Fibroblast of pulmonary artery (primary cell): ENCODE measurements at regions not wholly inside any gene's neighbourhood (a gene's known extent, or its start where the extent isn't known, plus 50 kb on each side); places are given as distances from the start of the nearest gene placed in this dataset.
"Not testable (repeated sequence)": the region's sequence is repeated elsewhere in the genome, so short reads cannot be mapped to it uniquely, and the experiment has no call there.

Source experiments
- DNase-seq: peaks from one replicate; pipeline ENCODE4 v3.0.0-alpha.2; 2010; ENCODE audit warnings: low read depth
- H3K4me3 ChIP-seq: replicated peaks from 2 replicates; pipeline ENCODE4 v1.5.1; 2011; ENCODE audit warnings: low read depth, mild to moderate bottlenecking, control low read depth, low read length, moderate library complexity
- CTCF ChIP-seq: IDR thresholded peaks from 2 replicates; pipeline ENCODE4 v1.5.1; 2011; ENCODE audit warnings: mild to moderate bottlenecking, control low read depth, low read length, inconsistent platforms; ENCODE audit errors: missing control alignments

DNA sequence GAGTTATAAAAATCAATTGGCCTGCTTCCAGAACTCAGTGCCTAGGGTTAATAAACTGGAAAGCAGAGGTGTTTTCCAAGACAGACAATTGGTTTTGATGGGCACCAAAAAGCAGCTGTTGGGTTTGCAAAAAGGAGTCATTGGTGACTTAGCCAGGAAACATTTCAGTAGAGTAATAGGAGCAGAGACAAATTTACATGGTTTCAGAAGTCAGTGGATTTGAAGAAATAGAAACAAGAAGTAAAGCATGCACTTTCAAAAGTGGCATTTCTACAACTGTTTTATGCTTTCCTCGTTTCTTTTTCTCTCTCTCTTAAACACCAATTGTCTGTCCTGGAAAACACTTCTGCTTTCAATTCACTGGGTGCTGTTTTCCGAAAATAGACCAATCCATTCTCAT is 87.8 kb downstream of the GLUL start:
- no peak overlapping the region for H3K4me3 ChIP-seq
- DNase-seq: no peak
- no peak for TF ChIP-seq CTCF

DNA sequence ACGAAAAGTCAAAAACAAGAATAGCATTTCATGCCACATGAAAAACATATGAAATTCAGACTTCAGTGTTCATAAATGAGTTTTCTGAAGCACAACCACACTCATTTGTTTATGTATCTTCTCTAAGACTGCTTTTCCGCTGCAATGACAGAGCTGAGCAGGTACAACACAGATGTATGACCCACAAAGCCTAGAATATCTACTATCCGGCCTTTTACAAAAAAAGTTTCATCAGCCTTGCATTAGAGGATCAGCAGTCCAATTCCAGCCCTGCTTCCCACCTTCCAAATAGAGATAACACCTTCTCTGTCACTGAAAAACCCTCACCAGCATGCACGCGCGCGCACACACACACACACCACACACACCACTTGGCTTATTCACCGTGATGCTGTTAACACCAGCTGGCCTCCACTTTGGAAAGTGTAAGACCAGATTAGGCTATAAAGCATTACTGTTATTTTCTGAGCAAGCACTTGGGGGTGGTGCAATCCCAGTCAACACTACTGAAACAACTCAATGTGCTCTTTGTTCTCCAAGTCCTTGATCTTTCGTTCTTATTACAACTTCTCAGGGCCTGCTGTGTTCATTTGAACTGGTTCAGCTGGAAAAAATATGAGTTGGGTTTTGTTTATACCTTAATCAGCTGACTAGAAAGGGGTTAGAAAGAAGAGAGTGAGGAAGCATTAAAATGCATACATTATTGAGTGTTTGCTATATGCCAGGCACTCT is 90.0 kb downstream of the GLUL start:
- TF ChIP-seq CTCF: no peak
- no peak overlapping the region for H3K4me3 ChIP-seq
- DNase-seq: peak; percentile 45

DNA sequence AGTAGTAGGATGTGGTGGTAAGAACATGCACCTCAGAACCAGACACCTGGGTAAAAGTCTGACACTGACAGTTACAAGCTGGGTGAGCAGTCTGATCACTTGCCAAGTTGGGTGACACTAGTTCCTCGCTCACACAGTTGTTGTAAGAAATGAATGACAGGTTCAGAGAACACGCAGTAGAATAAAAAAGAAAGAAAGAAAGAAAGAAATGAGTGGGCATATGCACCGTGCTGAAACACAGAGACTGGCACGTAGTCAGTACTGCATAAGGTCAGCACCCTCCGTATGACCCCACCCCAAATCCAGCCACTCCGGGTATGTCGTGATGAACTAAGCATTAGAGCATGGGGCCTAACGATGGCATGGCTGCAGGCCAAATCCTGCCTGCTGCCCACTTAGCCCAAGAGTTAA is 90.6 kb downstream of the GLUL start:
- no peak for TF ChIP-seq CTCF
- DNase-seq: no peak
- H3K4me3 ChIP-seq: no peak overlapping the region

DNA sequence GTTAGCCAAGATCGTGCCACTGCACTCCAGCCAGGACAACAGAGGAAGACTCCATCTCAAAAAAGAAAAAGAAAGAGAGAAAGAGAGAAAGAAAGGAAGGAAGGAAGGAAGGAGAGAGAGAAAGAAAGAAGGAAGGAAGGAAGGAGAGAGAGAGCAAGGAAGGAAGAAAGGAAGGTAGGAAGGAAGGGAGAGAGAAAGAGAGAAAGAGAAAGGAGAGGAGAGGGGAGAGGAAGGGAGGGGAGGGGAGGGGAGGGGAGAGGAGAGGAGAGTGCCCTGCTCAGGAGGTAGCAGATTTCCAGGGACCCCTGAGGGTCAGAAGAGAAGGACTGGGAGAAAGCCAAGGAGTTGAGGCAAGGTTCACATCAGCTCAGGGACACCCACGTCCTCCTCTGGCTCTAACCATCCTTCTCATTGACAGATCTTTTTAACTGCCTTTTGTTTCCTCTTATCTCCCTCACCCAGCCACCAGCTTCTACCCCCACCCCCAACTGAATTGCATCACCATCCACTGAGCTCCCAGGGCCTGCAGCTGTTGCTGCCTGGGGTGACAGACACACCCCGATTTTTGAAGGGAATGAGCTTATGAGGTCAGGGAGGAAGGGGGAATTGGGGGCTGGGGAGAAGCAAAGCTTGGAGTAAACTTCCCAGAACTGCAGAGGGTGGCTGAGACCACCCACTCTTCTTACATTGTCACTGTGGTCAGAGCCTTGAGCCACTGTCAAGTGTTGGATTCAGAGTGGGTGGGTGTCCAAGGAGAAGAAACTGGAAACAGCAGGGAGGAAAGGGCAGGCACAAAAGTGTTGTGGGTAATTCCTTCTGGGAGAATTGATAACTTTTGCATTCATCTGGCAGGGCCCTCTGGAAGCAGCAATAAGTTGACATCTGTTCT is 91.6 kb downstream of the GLUL start:
- peak; percentile 3 for DNase-seq
- no peak for TF ChIP-seq CTCF

DNA sequence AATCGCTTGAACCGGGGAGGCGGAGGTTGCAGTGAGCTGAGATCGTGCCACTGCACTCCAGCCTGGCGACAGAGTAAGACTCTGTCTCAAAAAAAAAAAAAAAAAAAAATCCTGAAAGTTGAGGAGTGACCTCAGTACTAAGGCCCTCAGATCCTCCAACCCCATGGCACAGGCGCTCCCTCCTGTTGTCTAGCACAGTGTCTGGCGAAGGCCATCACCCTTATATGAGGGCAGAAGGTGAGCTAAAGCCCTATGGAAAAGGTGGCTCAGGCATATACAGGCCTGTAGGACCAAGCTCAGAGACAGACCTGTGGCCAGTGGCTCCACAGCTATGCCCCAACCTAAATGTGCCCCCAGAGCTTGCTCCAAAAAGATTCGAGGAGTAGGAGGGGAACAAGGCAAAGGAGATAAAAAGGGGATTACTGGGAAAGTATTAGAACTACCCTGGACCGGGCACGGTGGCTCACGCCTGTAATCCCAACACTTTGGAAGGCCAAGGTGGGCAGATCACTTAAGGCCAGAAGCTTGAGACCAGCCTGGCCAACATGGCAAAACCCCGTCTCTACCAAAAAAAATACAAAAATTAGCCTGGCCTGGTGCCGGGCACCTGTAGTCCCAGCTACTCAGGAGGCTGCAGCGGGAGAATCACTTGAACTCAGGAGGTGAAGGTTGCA is 92.4 kb downstream of the GLUL start:
- DNase-seq, H3K4me3 ChIP-seq: not testable (repeated sequence)

More for the DNA sequence above, 91.6 kb downstream of the GLUL start:
- no peak overlapping the region for H3K4me3 ChIP-seq

DNA sequence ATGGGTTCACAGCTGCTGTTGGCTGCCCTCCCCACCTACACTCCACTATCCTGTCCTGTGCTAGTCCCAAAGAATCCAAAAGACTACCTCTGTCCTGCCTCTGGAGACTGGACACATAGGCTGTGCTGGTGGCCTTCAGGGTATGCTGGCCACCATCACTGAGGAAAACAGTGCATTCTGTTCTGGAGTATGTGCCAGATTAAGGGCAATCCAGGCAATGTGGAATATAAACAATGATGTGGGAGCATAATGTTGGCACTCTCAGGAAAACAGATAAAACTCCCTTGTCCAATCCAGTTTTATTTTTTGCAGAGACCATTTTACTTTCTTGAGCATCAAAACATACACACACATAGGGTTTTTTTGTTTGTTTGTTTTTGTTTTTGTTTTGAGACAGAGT is 94.3 kb downstream of the GLUL start:
- no peak for TF ChIP-seq CTCF

GRCh38 chr1:182295697-182296096 is 95.9 kb downstream of the GLUL start:
- no peak for DNase-seq
- TF ChIP-seq CTCF: no peak
- H3K4me3 ChIP-seq: no peak overlapping the region

More for the DNA sequence above, 94.3 kb downstream of the GLUL start:
- no peak for DNase-seq
- H3K4me3 ChIP-seq: no peak overlapping the region
